CD14-positive monocyte (primary cell): ENCODE measurements at regions not wholly inside any gene's neighbourhood (a gene's known extent, or its start where the extent isn't known, plus 50 kb on each side); places are given as distances from the start of the nearest gene placed in this dataset.

Experiments
- DNase-seq, 3 donors: peaks; one replicate each; pipeline ENCODE4 v3.0.0-alpha.2; 2011 to 2022
- H2AFZ ChIP-seq: 2 replicates; pipeline ENCODE4 v1.6.0; 2012; ENCODE audit warnings: mild to moderate bottlenecking, low read depth, low read length, inconsistent platforms; ENCODE audit not compliant: insufficient read depth, poor library complexity, severe bottlenecking
- H3K27ac ChIP-seq, 2 donors: 1 replicate in 1 of 2; 2 replicates in 1 of 2; pipeline ENCODE4 v1.5.1; 2012 to 2013; ENCODE audit warnings: low read length in 2 of 2, control low read depth in 1 of 2, inconsistent platforms in 1 of 2, low read depth in 1 of 2, mild to moderate bottlenecking in 1 of 2
- H3K27me3 ChIP-seq, 2 donors: one replicate each; pipeline versions ENCODE4 v1.6.0 to v1.6.1; 2011 to 2013; ENCODE audit warnings: low read length in 2 of 2; ENCODE audit not compliant: control insufficient read depth in 2 of 2, insufficient read depth in 2 of 2
- H3K36me3 ChIP-seq, 2 donors: replicated peaks in 1 of 2; 1 replicate in 1 of 2; 2 replicates in 1 of 2; pipeline versions ENCODE4 v1.5.1 to v1.6.1; 2012 to 2013; ENCODE audit warnings: low read length in 2 of 2, control low read depth in 1 of 2, inconsistent platforms in 1 of 2, mild to moderate bottlenecking in 1 of 2; ENCODE audit not compliant: insufficient read depth in 2 of 2, control insufficient read depth in 1 of 2
- H3K4me1 ChIP-seq, 2 donors: 1 replicate in 1 of 2; 2 replicates in 1 of 2; pipeline versions ENCODE4 v1.5.1 to v1.6.1; 2012 to 2013; ENCODE audit warnings: low read length in 2 of 2, control low read depth in 1 of 2, inconsistent platforms in 1 of 2, mild to moderate bottlenecking in 1 of 2, moderate library complexity in 1 of 2; ENCODE audit not compliant: insufficient read depth in 2 of 2, control insufficient read depth in 1 of 2
- H3K4me2 ChIP-seq: replicated peaks from 2 replicates; pipeline ENCODE3; 2012; ENCODE audit warnings: low read length, moderate library complexity, mild to moderate bottlenecking; ENCODE audit not compliant: poor library complexity, severe bottlenecking; ENCODE audit errors: extremely low read depth
- H3K4me3 ChIP-seq, 3 experiments: fragments of 200-600 bp in 1 of 3; sonication (generic) in 1 of 3; replicated peaks in 1 of 3; 1 replicate in 2 of 3; 2 replicates in 1 of 3; pipeline ENCODE4 v1.5.1; 2011 to 2013; ENCODE audit warnings: low read length in 3 of 3, mild to moderate bottlenecking in 3 of 3, control low read depth in 2 of 3, low read depth in 2 of 3, inconsistent platforms in 1 of 3, moderate library complexity in 1 of 3
- H3K79me2 ChIP-seq: 2 replicates; pipeline ENCODE4 v1.6.0; 2012; ENCODE audit warnings: mild to moderate bottlenecking, control low read depth, inconsistent platforms, low read length, moderate library complexity; ENCODE audit not compliant: insufficient read depth
- H3K9ac ChIP-seq: 2 replicates; pipeline ENCODE4 v1.6.0; 2017; ENCODE audit warnings: low read length, mild to moderate bottlenecking; ENCODE audit not compliant: insufficient read depth, poor library complexity, severe bottlenecking
- H3K9me3 ChIP-seq, 2 donors: replicated peaks in 1 of 2; 1 replicate in 1 of 2; 2 replicates in 1 of 2; pipeline versions ENCODE4 v1.5.1 to v1.6.1; 2012 to 2013; ENCODE audit warnings: low read length in 2 of 2, control low read depth in 1 of 2; ENCODE audit not compliant: control insufficient read depth in 1 of 2, insufficient read depth in 1 of 2
- H4K20me1 ChIP-seq: 2 replicates; pipeline ENCODE4 v1.6.0; 2012; ENCODE audit warnings: mild to moderate bottlenecking, low read length, control low read depth, moderate library complexity; ENCODE audit not compliant: insufficient read depth
- H3K27ac Mint-ChIP-seq, 7 donors: one replicate each; pipeline ENCODE4 v1.8.0; 2020; ENCODE audit warnings: mild to moderate bottlenecking in 7 of 7, mixed read lengths in 7 of 7, moderate library complexity in 6 of 7, inconsistent platforms in 2 of 7
- H3K27me3 Mint-ChIP-seq, 3 donors: one replicate each; pipeline ENCODE4 v1.8.0; 2021 to 2022; ENCODE audit warnings: low read depth in 3 of 3, mild to moderate bottlenecking in 3 of 3, mixed read lengths in 3 of 3, moderate library complexity in 3 of 3, inconsistent platforms in 1 of 3
- H3K36me3 Mint-ChIP-seq, 2 donors: one replicate each; pipeline ENCODE4 v1.8.0; 2020; ENCODE audit warnings: mixed read lengths in 2 of 2, inconsistent platforms in 1 of 2, mild to moderate bottlenecking in 1 of 2
- H3K4me1 Mint-ChIP-seq: one replicate; pipeline ENCODE4 v1.8.0; 2020; ENCODE audit warnings: mild to moderate bottlenecking, mixed read lengths
- H3K4me3 Mint-ChIP-seq, 2 donors: one replicate each; pipeline ENCODE4 v1.8.0; 2020; ENCODE audit warnings: mild to moderate bottlenecking in 2 of 2, mixed read lengths in 2 of 2, moderate library complexity in 1 of 2
- H3K9me3 Mint-ChIP-seq, 7 donors: one replicate each; pipeline ENCODE4 v1.8.0; 2020 to 2022; ENCODE audit warnings: mixed read lengths in 7 of 7, mild to moderate bottlenecking in 6 of 7, moderate library complexity in 6 of 7, inconsistent platforms in 2 of 7
- CTCF ChIP-seq: fragments of 200-600 bp; IDR thresholded peaks from one replicate; pipeline ENCODE4 v1.8.0; 2022; ENCODE audit warnings: antibody characterized with exemption, mild to moderate bottlenecking
- WGBS: methylation state at CpG from one replicate; pipeline ENCODE4 v1.1.5; 2013; ENCODE audit warnings: missing lambda C conversion rate; ENCODE audit not compliant: insufficient coverage; 5-methylcytosine and 5-hydroxymethylcytosine counted together
- intact Hi-C, 2 donors: fragments of 100-400 bp; cut with micrococcal nuclease; formaldehyde crosslinking; loops; one replicate each; pipeline versions ENCODE4 v1.15.0 to v1.15.1; 2023

DNA sequence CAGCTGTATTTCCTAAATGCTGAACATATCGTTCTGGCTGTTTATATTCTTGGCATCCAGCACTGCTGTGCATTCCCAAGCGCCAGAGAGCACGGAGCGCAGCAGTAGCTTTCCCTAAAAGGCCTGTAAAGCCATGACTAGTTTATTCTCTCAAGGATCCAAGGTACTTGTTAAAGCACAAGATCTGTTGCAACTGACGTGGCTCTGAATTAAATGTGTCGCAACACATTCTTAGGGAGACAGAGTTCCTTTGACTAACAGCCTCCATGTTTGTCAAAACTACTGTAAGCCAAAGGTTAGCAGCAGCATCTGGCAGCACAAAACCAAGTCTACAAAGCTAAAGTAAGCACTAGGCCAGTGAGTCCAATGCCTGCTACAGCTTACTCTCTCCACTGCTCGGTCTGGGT, 188.6 kb upstream of the FN1 start:
- no peaks in the 10 kb centered on the region for H3K36me3 Mint-ChIP-seq
- Histone ChIP-seq H3K9me3 (no peaks in the 10 kb centered on the region), H3K4me2 (no peak overlapping the region), H3K27ac (peak overlapping the region in 1 of 2 donors; percentile 4), H3K9ac (no peak overlapping the region), H4K20me1 (no peaks in the 10 kb centered on the region), H3K79me2 (no peaks in the 10 kb centered on the region), H3K27me3 (no peaks in the 10 kb centered on the region), H3K36me3 (no peaks in the 10 kb centered on the region), H3K4me3 (no peak overlapping the region), H2AFZ (no peak overlapping the region), H3K4me1 (peaks cover 21 to 35% of the 10 kb centered on the region in 2 donors)
- H3K27me3 Mint-ChIP-seq: peaks cover 0 to 4% (median 2%) of the 10 kb centered on the region in 3 donors
- H3K9me3 Mint-ChIP-seq: peaks cover 0 to 7% (median 0%) of the 10 kb centered on the region in 7 donors
- intact Hi-C loops: no loop called here
- peak; percentile 33 to 66 (median 48) for DNase-seq
- TF ChIP-seq CTCF: no peak
- no peak overlapping the region for H3K4me3 Mint-ChIP-seq
- peaks cover 31% of the 10 kb centered on the region for H3K4me1 Mint-ChIP-seq
- 69% methylated on average over 6 of the region's 7 CpGs for WGBS
- peak overlapping the region in 1 of 7 donors; percentile 35 for H3K27ac Mint-ChIP-seq

DNA sequence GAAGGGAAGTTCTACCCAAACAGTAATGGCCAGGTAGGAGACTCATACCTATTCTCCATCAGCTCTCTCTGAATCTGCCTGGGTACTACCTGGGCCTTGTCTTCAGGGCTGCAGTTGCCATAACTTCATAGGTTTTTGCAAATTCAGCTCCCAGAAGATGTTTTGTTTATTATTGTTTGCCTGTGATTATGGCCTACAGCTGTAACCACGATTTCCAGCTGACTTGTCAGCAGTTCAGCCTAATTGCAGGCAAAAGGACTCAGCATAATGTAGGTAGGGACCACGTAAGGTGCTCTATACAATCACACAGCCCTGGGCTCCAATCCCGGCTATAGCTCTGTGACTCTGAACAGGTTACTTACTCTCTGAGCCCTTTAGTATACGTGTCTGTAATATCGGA, 187.0 kb upstream of the FN1 start:
- Mint-ChIP-seq H3K4me3 (no peak overlapping the region), H3K27me3 (peaks cover 0 to 7% (median 2%) of the 10 kb centered on the region in 3 donors), H3K9me3 (peaks cover 0 to 7% (median 2%) of the 10 kb centered on the region in 7 donors), H3K4me1 (peaks cover 33% of the 10 kb centered on the region), H3K27ac (no peak overlapping the region), H3K36me3 (no peaks in the 10 kb centered on the region)
- H3K4me2 ChIP-seq: no peak overlapping the region
- H3K9ac ChIP-seq: no peak overlapping the region
- H3K27me3 ChIP-seq: no peaks in the 10 kb centered on the region
- no peak for TF ChIP-seq CTCF
- no peak overlapping the region for H3K27ac ChIP-seq
- H3K4me3 ChIP-seq: no peak overlapping the region
- H4K20me1 ChIP-seq: no peaks in the 10 kb centered on the region
- no peaks in the 10 kb centered on the region for H3K79me2 ChIP-seq
- no peaks in the 10 kb centered on the region for H3K36me3 ChIP-seq
- no CpG with 5 or more reads among the region's 5 CpGs for WGBS
- no peak for DNase-seq
- H3K4me1 ChIP-seq: peaks cover 26 to 34% of the 10 kb centered on the region in 2 donors
- H3K9me3 ChIP-seq: no peaks in the 10 kb centered on the region
- intact Hi-C loops: no loop called here
- peak overlapping the region; percentile 11 for H2AFZ ChIP-seq
